ENCODE measurements at regions not wholly inside any gene's neighbourhood (a gene's known extent, or its start where the extent isn't known, plus 50 kb on each side); places are given as distances from the start of the nearest gene placed in this dataset.

DNA sequence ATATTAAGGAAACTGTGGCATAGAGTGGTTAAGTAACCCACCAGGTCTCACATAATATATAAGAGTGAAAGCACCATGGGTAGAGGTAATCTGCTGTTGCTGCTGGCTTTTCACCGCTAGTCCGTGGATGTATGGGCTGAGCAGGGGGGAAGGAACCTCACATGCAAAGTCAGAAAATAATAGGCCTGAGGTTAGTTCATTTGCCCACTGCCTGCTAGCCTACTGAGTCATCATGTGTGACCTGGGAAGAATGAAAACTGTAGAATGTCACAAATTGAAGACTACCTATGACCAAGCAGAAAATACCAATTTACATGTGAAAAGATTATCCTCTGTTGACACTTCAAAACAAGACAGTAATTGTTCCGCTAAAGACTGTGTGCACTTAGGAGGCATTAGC lies 560.1 kb upstream of the FAT3 start:
- H3K27me3 ChIP-seq (ENCODE audit: control insufficient read depth in 1 of 2, insufficient read depth in 2 of 2, low read length in 2 of 2) = no peaks in the 10 kb centered on the region
- H3K4me3 ChIP-seq (ENCODE audit: low read depth in 1 of 2, low read length in 2 of 2) = no peak overlapping the region
- H3K9me3 ChIP-seq (ENCODE audit: control insufficient read depth in 2 of 2, insufficient read depth in 1 of 2, low read depth in 1 of 2, low read length in 1 of 2) = peaks cover 0 to 13% of the 10 kb centered on the region in 2 donors
- H3K4me1 ChIP-seq (ENCODE audit: control insufficient read depth in 2 of 2, insufficient read depth in 2 of 2, low read length in 1 of 2) = no peaks in the 10 kb centered on the region
- H3K36me3 ChIP-seq (ENCODE audit: control insufficient read depth in 2 of 2, insufficient read depth in 2 of 2, low read length in 1 of 2) = no peaks in the 10 kb centered on the region
- no peak overlapping the region for H3K27ac ChIP-seq (ENCODE audit: low read depth in 2 of 2, low read length in 1 of 2)
- WGBS, 2 donors = 50 to 63% methylated on average over 3 of the region's 3 CpGs

DNA sequence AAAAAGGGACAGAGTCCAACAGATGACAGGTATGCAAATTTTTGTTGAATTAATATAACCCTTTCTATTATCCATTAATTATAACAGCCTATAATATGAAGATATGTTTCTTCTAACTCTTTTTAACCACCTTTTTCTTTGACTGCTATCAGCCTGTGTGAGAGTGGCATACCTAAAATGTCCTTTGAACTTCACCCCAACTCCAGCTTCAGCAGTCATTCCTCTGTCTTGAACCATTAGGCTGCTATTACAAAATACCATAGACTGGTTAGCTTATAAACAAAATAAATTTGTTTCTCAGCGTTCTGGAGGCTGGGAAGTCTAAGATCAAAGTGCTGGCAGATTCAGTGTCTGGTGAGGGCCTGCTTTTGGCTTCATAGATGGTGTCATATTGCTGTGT lies 564.6 kb upstream of the FAT3 start:
- Histone ChIP-seq H3K9me3 (ENCODE audit: control insufficient read depth in 2 of 2, insufficient read depth in 1 of 2, low read depth in 1 of 2, low read length in 1 of 2) (no peaks in the 10 kb centered on the region), H3K4me1 (ENCODE audit: control insufficient read depth in 2 of 2, insufficient read depth in 2 of 2, low read length in 1 of 2) (no peaks in the 10 kb centered on the region), H3K36me3 (ENCODE audit: control insufficient read depth in 2 of 2, insufficient read depth in 2 of 2, low read length in 1 of 2) (no peaks in the 10 kb centered on the region), H3K4me3 (ENCODE audit: low read depth in 1 of 2, low read length in 2 of 2) (no peak overlapping the region), H3K27ac (ENCODE audit: low read depth in 2 of 2, low read length in 1 of 2) (no peak overlapping the region), H3K27me3 (ENCODE audit: control insufficient read depth in 1 of 2, insufficient read depth in 2 of 2, low read length in 2 of 2) (no peaks in the 10 kb centered on the region)
- 29 to 34% methylated on average over 1 of the region's 1 CpG for WGBS, 2 donors

DNA sequence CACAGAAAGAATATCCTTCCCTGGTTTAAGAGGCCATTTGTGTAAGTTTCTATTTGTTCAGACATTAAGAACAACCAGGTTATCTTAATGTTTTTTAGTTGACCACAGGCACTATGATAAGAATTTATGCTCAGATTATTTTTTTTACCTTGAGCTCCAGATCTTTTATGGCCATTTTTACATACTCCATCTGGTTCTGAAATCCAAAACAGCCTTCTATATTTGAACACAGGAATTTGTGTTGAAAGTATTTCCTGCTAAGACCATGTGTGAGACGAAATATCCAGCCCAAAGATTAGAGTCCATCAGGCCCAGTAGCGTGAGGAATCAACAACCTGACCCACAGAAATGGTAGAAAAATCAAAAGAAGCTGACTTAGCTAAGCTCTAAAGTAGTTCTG lies 569.9 kb upstream of the FAT3 start:
- no peaks in the 10 kb centered on the region for H3K27me3 ChIP-seq (ENCODE audit: control insufficient read depth in 1 of 2, insufficient read depth in 2 of 2, low read length in 2 of 2)
- H3K36me3 ChIP-seq (ENCODE audit: control insufficient read depth in 2 of 2, insufficient read depth in 2 of 2, low read length in 1 of 2) = no peaks in the 10 kb centered on the region
- H3K27ac ChIP-seq (ENCODE audit: low read depth in 2 of 2, low read length in 1 of 2) = no peak overlapping the region
- 55 to 65% methylated on average over 2 of the region's 2 CpGs for WGBS, 2 donors
- H3K9me3 ChIP-seq (ENCODE audit: control insufficient read depth in 2 of 2, insufficient read depth in 1 of 2, low read depth in 1 of 2, low read length in 1 of 2) = peaks cover 0 to 2% of the 10 kb centered on the region in 2 donors
- H3K4me3 ChIP-seq (ENCODE audit: low read depth in 1 of 2, low read length in 2 of 2) = no peak overlapping the region
- H3K4me1 ChIP-seq (ENCODE audit: control insufficient read depth in 2 of 2, insufficient read depth in 2 of 2, low read length in 1 of 2) = no peaks in the 10 kb centered on the region

- H3K4me3 ChIP-seq (ENCODE audit: low read depth in 1 of 2, low read length in 2 of 2) = no peak overlapping the region
- H3K4me1 ChIP-seq (ENCODE audit: control insufficient read depth in 2 of 2, insufficient read depth in 2 of 2, low read length in 1 of 2) = no peaks in the 10 kb centered on the region
- H3K27ac ChIP-seq (ENCODE audit: low read depth in 2 of 2, low read length in 1 of 2) = no peak overlapping the region
- peaks cover 0 to 4% of the 10 kb centered on the region in 2 donors for H3K9me3 ChIP-seq (ENCODE audit: control insufficient read depth in 2 of 2, insufficient read depth in 1 of 2, low read depth in 1 of 2, low read length in 1 of 2)
- no peaks in the 10 kb centered on the region for H3K27me3 ChIP-seq (ENCODE audit: control insufficient read depth in 1 of 2, insufficient read depth in 2 of 2, low read length in 2 of 2)
- no peaks in the 10 kb centered on the region for H3K36me3 ChIP-seq (ENCODE audit: control insufficient read depth in 2 of 2, insufficient read depth in 2 of 2, low read length in 1 of 2)
- 72 to 88% methylated on average over 2 of the region's 2 CpGs for WGBS, 2 donors
Observed at GRCh38 chr11:91653079-91653754, 571.4 kb upstream of the FAT3 start.

DNA sequence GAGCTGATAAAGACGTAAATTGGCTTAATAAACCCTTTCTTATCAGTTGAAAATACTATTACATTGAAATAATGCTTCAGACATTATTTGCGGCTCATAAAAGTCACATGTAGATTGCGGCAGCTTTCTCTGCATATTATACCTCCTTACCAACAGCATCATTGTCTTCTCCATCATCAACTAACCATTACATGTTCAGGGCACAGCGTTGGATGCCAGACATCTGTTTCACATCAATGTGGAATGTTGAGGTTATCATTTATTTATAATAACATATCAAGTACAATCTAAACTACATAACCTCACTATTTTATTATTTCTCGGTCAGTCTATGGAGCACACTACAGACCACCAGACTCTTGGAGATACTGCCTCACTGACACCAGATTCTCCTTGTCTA lies 573.8 kb upstream of the FAT3 start:
- no peak overlapping the region for H3K4me3 ChIP-seq (ENCODE audit: low read depth in 1 of 2, low read length in 2 of 2)
- H3K4me1 ChIP-seq (ENCODE audit: control insufficient read depth in 2 of 2, insufficient read depth in 2 of 2, low read length in 1 of 2) = no peaks in the 10 kb centered on the region
- H3K9me3 ChIP-seq (ENCODE audit: control insufficient read depth in 2 of 2, insufficient read depth in 1 of 2, low read depth in 1 of 2, low read length in 1 of 2) = peaks cover 0 to 4% of the 10 kb centered on the region in 2 donors
- WGBS, 2 donors = 76% methylated on average over 5 of the region's 5 CpGs
- H3K36me3 ChIP-seq (ENCODE audit: control insufficient read depth in 2 of 2, insufficient read depth in 2 of 2, low read length in 1 of 2) = no peaks in the 10 kb centered on the region
- no peaks in the 10 kb centered on the region for H3K27me3 ChIP-seq (ENCODE audit: control insufficient read depth in 1 of 2, insufficient read depth in 2 of 2, low read length in 2 of 2)
- H3K27ac ChIP-seq (ENCODE audit: low read depth in 2 of 2, low read length in 1 of 2) = no peak overlapping the region

GRCh38 chr11:91641153-91641552 lies 583.5 kb upstream of the FAT3 start:
- WGBS, 2 donors = 80 to 84% methylated on average over 3 of the region's 3 CpGs
- no peaks in the 10 kb centered on the region for H3K9me3 ChIP-seq (ENCODE audit: control insufficient read depth in 2 of 2, insufficient read depth in 1 of 2, low read depth in 1 of 2, low read length in 1 of 2)
- no peaks in the 10 kb centered on the region for H3K4me1 ChIP-seq (ENCODE audit: control insufficient read depth in 2 of 2, insufficient read depth in 2 of 2, low read length in 1 of 2)
- H3K27me3 ChIP-seq (ENCODE audit: control insufficient read depth in 1 of 2, insufficient read depth in 2 of 2, low read length in 2 of 2) = no peaks in the 10 kb centered on the region
- no peak overlapping the region for H3K4me3 ChIP-seq (ENCODE audit: low read depth in 1 of 2, low read length in 2 of 2)
- H3K36me3 ChIP-seq (ENCODE audit: control insufficient read depth in 2 of 2, insufficient read depth in 2 of 2, low read length in 1 of 2) = no peaks in the 10 kb centered on the region
- no peak overlapping the region for H3K27ac ChIP-seq (ENCODE audit: low read depth in 2 of 2, low read length in 1 of 2)

DNA sequence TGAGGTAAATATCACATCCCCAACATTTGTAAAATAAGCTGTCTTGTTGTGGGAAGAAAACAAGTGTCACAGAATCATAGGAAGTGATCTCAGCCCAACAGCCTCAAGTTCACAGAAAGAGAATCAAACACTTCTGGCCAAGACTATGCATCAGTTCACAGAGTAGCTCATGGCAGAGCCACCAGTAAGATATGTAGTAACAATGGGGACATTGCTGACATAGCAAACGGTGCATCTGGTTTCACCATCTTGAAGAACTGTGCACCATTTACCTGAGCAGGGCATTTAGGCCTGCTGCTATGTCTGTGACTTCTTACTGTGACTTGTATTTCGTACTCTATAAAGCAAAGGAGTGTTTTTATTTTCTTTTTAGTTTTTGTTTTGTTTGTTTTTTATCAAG lies 585.3 kb upstream of the FAT3 start:
- Histone ChIP-seq H3K36me3 (ENCODE audit: control insufficient read depth in 2 of 2, insufficient read depth in 2 of 2, low read length in 1 of 2) (no peaks in the 10 kb centered on the region), H3K4me1 (ENCODE audit: control insufficient read depth in 2 of 2, insufficient read depth in 2 of 2, low read length in 1 of 2) (no peaks in the 10 kb centered on the region), H3K4me3 (ENCODE audit: low read depth in 1 of 2, low read length in 2 of 2) (no peak overlapping the region), H3K27ac (ENCODE audit: low read depth in 2 of 2, low read length in 1 of 2) (no peak overlapping the region), H3K27me3 (ENCODE audit: control insufficient read depth in 1 of 2, insufficient read depth in 2 of 2, low read length in 2 of 2) (no peaks in the 10 kb centered on the region), H3K9me3 (ENCODE audit: control insufficient read depth in 2 of 2, insufficient read depth in 1 of 2, low read depth in 1 of 2, low read length in 1 of 2) (no peaks in the 10 kb centered on the region)
- 66 to 74% methylated on average over 2 of the region's 2 CpGs for WGBS, 2 donors

DNA sequence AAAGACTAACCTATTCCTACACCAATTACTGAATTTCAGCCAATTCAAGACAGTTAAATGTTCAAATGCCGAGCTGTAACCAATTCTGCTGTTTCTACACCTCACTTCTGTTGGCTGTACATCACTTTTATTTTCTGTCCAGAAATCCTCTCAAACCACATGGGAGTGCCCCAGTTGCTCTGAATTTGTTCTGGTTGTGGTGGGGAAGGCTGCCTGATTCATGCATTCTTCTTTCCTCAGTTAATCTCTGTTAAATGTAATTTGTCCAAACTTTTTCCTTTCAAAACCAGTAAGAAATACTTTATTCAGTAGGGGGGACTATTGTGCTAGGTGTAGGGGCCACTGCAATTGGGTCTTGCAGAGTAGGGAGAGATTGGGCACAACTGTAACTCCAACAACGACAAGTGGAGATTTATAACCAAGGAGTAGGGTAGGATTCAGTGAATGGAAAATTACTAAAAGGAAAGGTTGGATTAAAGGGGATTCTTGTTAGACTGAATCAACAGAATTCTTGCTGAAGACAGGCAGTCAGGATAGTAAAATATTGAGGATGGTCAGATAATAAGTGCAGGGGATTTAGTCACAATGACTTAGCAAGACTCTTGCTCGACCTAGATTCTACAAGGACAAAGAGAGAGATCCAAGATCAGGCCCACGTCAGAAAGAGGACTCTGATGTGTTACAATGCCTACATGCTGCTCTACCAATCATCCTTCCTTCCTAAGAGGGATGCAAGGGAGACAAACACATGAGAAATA lies 593.5 kb upstream of the FAT3 start:
- WGBS, 2 donors = 62 to 65% methylated on average over 4 of the region's 4 CpGs

DNA sequence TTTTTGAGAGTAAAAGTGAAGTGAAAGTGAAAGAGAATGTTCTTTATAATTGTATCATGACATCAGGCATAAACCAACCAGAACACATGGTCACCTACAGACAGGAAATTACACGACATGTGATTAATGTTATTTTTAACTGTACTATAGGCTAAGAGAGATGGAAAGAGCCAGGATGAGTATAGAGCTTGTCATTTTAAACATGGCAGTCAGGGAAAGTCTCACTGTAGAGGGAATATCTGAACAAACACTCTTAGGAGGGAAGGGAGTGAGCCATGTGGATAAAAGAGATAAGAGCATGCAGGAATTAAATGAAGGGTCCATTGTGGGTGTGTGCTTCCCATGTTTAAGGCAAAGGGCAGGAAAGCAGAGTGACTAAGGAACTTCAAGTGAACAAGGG lies 599.1 kb upstream of the FAT3 start:
- Histone ChIP-seq H3K27me3 (ENCODE audit: control insufficient read depth in 1 of 2, insufficient read depth in 2 of 2, low read length in 2 of 2) (no peaks in the 10 kb centered on the region), H3K4me3 (ENCODE audit: low read depth in 1 of 2, low read length in 2 of 2) (no peak overlapping the region), H3K27ac (ENCODE audit: low read depth in 2 of 2, low read length in 1 of 2) (no peak overlapping the region), H3K4me1 (ENCODE audit: control insufficient read depth in 2 of 2, insufficient read depth in 2 of 2, low read length in 1 of 2) (no peaks in the 10 kb centered on the region), H3K36me3 (ENCODE audit: control insufficient read depth in 2 of 2, insufficient read depth in 2 of 2, low read length in 1 of 2) (no peaks in the 10 kb centered on the region), H3K9me3 (ENCODE audit: control insufficient read depth in 2 of 2, insufficient read depth in 1 of 2, low read depth in 1 of 2, low read length in 1 of 2) (no peaks in the 10 kb centered on the region)
- 53 to 64% methylated on average over 1 of the region's 1 CpG for WGBS, 2 donors

More for the DNA sequence above, 593.5 kb upstream of the FAT3 start:
- H3K36me3 ChIP-seq (ENCODE audit: control insufficient read depth in 2 of 2, insufficient read depth in 2 of 2, low read length in 1 of 2) = no peaks in the 10 kb centered on the region
- H3K9me3 ChIP-seq (ENCODE audit: control insufficient read depth in 2 of 2, insufficient read depth in 1 of 2, low read depth in 1 of 2, low read length in 1 of 2) = no peaks in the 10 kb centered on the region
- H3K4me1 ChIP-seq (ENCODE audit: control insufficient read depth in 2 of 2, insufficient read depth in 2 of 2, low read length in 1 of 2) = no peaks in the 10 kb centered on the region
- H3K27ac ChIP-seq (ENCODE audit: low read depth in 2 of 2, low read length in 1 of 2) = no peak overlapping the region
- no peak overlapping the region for H3K4me3 ChIP-seq (ENCODE audit: low read depth in 1 of 2, low read length in 2 of 2)
- H3K27me3 ChIP-seq (ENCODE audit: control insufficient read depth in 1 of 2, insufficient read depth in 2 of 2, low read length in 2 of 2) = no peaks in the 10 kb centered on the region

- Histone ChIP-seq H3K4me1 (ENCODE audit: control insufficient read depth in 2 of 2, insufficient read depth in 2 of 2, low read length in 1 of 2) (no peaks in the 10 kb centered on the region), H3K4me3 (ENCODE audit: low read depth in 1 of 2, low read length in 2 of 2) (no peak overlapping the region), H3K9me3 (ENCODE audit: control insufficient read depth in 2 of 2, insufficient read depth in 1 of 2, low read depth in 1 of 2, low read length in 1 of 2) (no peaks in the 10 kb centered on the region), H3K36me3 (ENCODE audit: control insufficient read depth in 2 of 2, insufficient read depth in 2 of 2, low read length in 1 of 2) (no peaks in the 10 kb centered on the region), H3K27ac (ENCODE audit: low read depth in 2 of 2, low read length in 1 of 2) (no peak overlapping the region), H3K27me3 (ENCODE audit: control insufficient read depth in 1 of 2, insufficient read depth in 2 of 2, low read length in 2 of 2) (no peaks in the 10 kb centered on the region)
- 75 to 84% methylated on average over 5 of the region's 5 CpGs for WGBS, 2 donors
Observed at GRCh38 chr11:91624021-91624420, 600.6 kb upstream of the FAT3 start.

Data from esophagus (tissue), 2 donors.